ENCODE measurements at regions not wholly inside any gene's neighbourhood (a gene's known extent, or its start where the extent isn't known, plus 50 kb on each side); places are given as distances from the start of the nearest gene placed in this dataset.
"Not testable (repeated sequence)": the region's sequence is repeated elsewhere in the genome, so short reads cannot be mapped to it uniquely, and the experiment has no call there.

GRCh38 chr13:111431206-111431605 lies 110.8 kb downstream of the TEX29 start:
- Histone ChIP-seq H3K27me3 (ENCODE audit: control insufficient read depth, insufficient read depth) (no peaks in the 10 kb centered on the region), H3K4me3 (ENCODE audit: low read length) (no peak overlapping the region), H3K27ac (ENCODE audit: low read length) (no peak overlapping the region), H3K4me1 (ENCODE audit: control insufficient read depth, insufficient read depth, low read length) (no peaks in the 10 kb centered on the region), H3K9me3 (ENCODE audit: control insufficient read depth, low read length) (no peaks in the 10 kb centered on the region)
- intact Hi-C loops (cut with DNase I): no loop called here
- 55% methylated on average over 3 of the region's 3 CpGs for WGBS
- DNase-seq (no peak), ATAC-seq (no peak)

GRCh38 chr13:111434578-111435159 lies 114.2 kb downstream of the TEX29 start:
- no peak overlapping the region for H3K27ac ChIP-seq (ENCODE audit: low read length)
- intact Hi-C loops (cut with DNase I): no loop called here
- no peaks in the 10 kb centered on the region for H3K27me3 ChIP-seq (ENCODE audit: control insufficient read depth, insufficient read depth)
- no peaks in the 10 kb centered on the region for H3K4me1 ChIP-seq (ENCODE audit: control insufficient read depth, insufficient read depth, low read length)
- H3K9me3 ChIP-seq (ENCODE audit: control insufficient read depth, low read length): no peaks in the 10 kb centered on the region
- DNase-seq: no peak
- no peak for ATAC-seq
- WGBS: 58% methylated on average over 3 of the region's 3 CpGs
- H3K4me3 ChIP-seq (ENCODE audit: low read length): no peak overlapping the region

GRCh38 chr13:111436446-111436845 lies 116.0 kb downstream of the TEX29 start:
- no peak for ATAC-seq
- Histone ChIP-seq H3K27me3 (ENCODE audit: control insufficient read depth, insufficient read depth) (no peaks in the 10 kb centered on the region), H3K9me3 (ENCODE audit: control insufficient read depth, low read length) (no peaks in the 10 kb centered on the region), H3K4me1 (ENCODE audit: control insufficient read depth, insufficient read depth, low read length) (no peaks in the 10 kb centered on the region), H3K27ac (ENCODE audit: low read length) (no peak overlapping the region), H3K4me3 (ENCODE audit: low read length) (no peak overlapping the region)
- 80% methylated on average over 11 of the region's 11 CpGs for WGBS
- no peak for DNase-seq
- intact Hi-C loops (cut with DNase I): no loop called here

DNA sequence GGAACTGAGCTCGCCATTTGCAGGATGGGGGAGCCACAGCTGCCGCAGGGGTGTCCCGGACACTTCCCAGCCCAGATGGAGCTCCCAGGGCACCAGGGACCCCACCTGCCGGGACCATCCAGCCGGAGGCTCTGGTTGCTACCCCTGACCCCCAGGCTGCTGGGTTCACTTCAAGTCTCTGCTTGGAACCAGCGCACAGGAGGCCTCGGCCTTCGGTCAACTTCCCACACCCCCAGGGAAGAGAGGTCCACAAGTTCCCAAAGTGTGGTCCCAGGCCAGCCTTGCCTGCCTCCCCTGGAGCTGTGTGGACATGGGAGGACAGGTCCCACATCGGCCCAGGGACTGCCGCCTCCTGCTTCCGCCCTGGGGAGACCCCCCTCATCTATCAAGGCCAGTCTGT lies 117.0 kb downstream of the TEX29 start:
- no peaks in the 10 kb centered on the region for H3K27me3 ChIP-seq (ENCODE audit: control insufficient read depth, insufficient read depth)
- no peak overlapping the region for H3K27ac ChIP-seq (ENCODE audit: low read length)
- H3K4me3 ChIP-seq (ENCODE audit: low read length): no peak overlapping the region
- WGBS: 86% methylated on average over 11 of the region's 11 CpGs
- DNase-seq: no peak
- no peaks in the 10 kb centered on the region for H3K4me1 ChIP-seq (ENCODE audit: control insufficient read depth, insufficient read depth, low read length)
- ATAC-seq: no peak
- intact Hi-C loops (cut with DNase I): no loop called here
- no peaks in the 10 kb centered on the region for H3K9me3 ChIP-seq (ENCODE audit: control insufficient read depth, low read length)

- intact Hi-C loops (cut with DNase I): no loop called here
- ATAC-seq: no peak
- Histone ChIP-seq H3K27ac (ENCODE audit: low read length) (no peak overlapping the region), H3K27me3 (ENCODE audit: control insufficient read depth, insufficient read depth) (no peaks in the 10 kb centered on the region), H3K4me1 (ENCODE audit: control insufficient read depth, insufficient read depth, low read length) (no peaks in the 10 kb centered on the region), H3K9me3 (ENCODE audit: control insufficient read depth, low read length) (no peaks in the 10 kb centered on the region), H3K4me3 (ENCODE audit: low read length) (no peak overlapping the region)
- no peak for DNase-seq
- WGBS: 85% methylated on average over 26 of the region's 26 CpGs
Measured at GRCh38 chr13:111437856-111438547, 117.6 kb downstream of the TEX29 start.

DNA sequence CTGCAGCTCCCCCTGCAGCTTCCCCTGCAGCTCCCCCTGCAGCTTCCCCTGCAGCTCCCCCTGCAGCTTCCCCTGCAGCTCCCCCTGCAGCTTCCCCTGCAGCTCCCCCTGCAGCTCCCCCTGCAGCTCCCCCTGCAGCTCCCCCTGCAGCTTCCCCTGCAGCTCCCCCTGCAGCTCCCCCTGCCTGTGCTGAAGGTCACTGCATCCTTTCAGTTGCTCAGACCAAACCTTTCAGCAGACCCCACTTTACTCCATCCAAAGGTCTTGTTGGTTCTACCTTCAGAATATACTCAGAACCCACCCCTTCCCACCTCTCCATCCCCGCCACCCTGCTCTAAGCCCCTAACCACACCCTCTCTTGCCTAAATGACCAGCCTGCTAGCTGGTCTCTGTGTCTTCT lies 120.0 kb downstream of the TEX29 start:
- DNase-seq; H3K27me3 ChIP-seq (ENCODE audit: control insufficient read depth, insufficient read depth): not testable (repeated sequence)
- WGBS: 47% methylated on average over 1 of the region's 1 CpG

DNA sequence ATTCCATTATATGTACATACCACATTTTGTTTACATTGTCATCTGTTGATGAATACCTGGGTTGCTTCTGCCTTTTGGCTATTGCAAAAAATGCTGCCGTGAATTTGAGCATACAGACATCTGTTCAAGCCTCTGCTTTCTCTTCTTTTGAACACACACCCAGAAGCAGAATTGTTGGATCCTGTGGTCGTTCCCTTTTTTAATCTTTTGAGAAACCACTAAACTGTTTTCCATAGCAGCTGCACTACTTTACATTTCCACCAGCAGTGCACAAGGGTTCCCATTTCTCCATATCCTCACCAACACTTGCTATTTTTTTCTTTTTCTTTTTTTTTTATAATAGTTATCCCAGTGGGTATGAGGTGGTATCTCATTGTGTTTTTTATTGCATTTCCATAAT lies 123.5 kb downstream of the TEX29 start:
- intact Hi-C loops (cut with DNase I): no loop called here
- Histone ChIP-seq H3K27ac (ENCODE audit: low read length) (no peak overlapping the region), H3K4me3 (ENCODE audit: low read length) (no peak overlapping the region), H3K4me1 (ENCODE audit: control insufficient read depth, insufficient read depth, low read length) (no peaks in the 10 kb centered on the region), H3K9me3 (ENCODE audit: control insufficient read depth, low read length) (no peaks in the 10 kb centered on the region), H3K27me3 (ENCODE audit: control insufficient read depth, insufficient read depth) (no peaks in the 10 kb centered on the region)
- no peak for DNase-seq
- no peak for ATAC-seq
- WGBS: 79% methylated on average over 2 of the region's 2 CpGs

More for the DNA sequence above, 120.0 kb downstream of the TEX29 start:
- intact Hi-C loops (cut with DNase I); H3K9me3 ChIP-seq (ENCODE audit: control insufficient read depth, low read length); H3K4me1 ChIP-seq (ENCODE audit: control insufficient read depth, insufficient read depth, low read length); H3K4me3 ChIP-seq (ENCODE audit: low read length); ATAC-seq; H3K27ac ChIP-seq (ENCODE audit: low read length): not testable (repeated sequence)

GRCh38 chr13:111448504-111448903 lies 128.1 kb downstream of the TEX29 start:
- ATAC-seq (no peak), DNase-seq (no peak)
- H3K27ac ChIP-seq (ENCODE audit: low read length): no peak overlapping the region
- no peaks in the 10 kb centered on the region for H3K27me3 ChIP-seq (ENCODE audit: control insufficient read depth, insufficient read depth)
- 71% methylated on average over 7 of the region's 7 CpGs for WGBS
- H3K4me3 ChIP-seq (ENCODE audit: low read length): no peak overlapping the region
- no peaks in the 10 kb centered on the region for H3K9me3 ChIP-seq (ENCODE audit: control insufficient read depth, low read length)
- H3K4me1 ChIP-seq (ENCODE audit: control insufficient read depth, insufficient read depth, low read length): no peaks in the 10 kb centered on the region
- intact Hi-C loops (cut with DNase I): no loop called here

DNA sequence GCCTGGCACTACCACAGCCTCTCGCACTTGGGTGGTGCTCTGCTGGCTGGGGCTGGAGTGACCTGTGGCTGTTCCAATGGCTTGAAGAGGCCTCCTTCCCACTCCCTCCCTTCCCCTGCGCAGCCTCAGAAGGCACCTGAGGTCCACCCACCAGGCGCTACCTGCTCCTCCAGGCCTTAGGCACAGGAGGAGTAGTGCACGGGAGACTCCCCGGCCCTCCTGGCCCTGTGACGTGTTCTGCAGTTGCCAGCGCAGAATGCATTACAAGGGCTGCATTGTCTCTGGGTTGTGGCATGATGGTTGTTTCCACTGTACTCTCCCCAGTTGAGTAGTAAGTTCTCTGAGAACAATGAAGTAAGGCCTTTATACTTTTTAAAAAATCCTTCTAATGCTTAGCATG lies 128.6 kb downstream of the TEX29 start:
- 85% methylated on average over 7 of the region's 7 CpGs for WGBS
- ATAC-seq: no peak
- no peak overlapping the region for H3K4me3 ChIP-seq (ENCODE audit: low read length)
- DNase-seq: no peak
- no peaks in the 10 kb centered on the region for H3K4me1 ChIP-seq (ENCODE audit: control insufficient read depth, insufficient read depth, low read length)
- H3K9me3 ChIP-seq (ENCODE audit: control insufficient read depth, low read length): no peaks in the 10 kb centered on the region
- intact Hi-C loops (cut with DNase I): no loop called here
- H3K27ac ChIP-seq (ENCODE audit: low read length): no peak overlapping the region
- H3K27me3 ChIP-seq (ENCODE audit: control insufficient read depth, insufficient read depth): no peaks in the 10 kb centered on the region

- DNase-seq (no peak), ATAC-seq (no peak)
- 88% methylated on average over 14 of the region's 14 CpGs for WGBS
- H3K4me1 ChIP-seq (ENCODE audit: control insufficient read depth, insufficient read depth, low read length): no peaks in the 10 kb centered on the region
- H3K27me3 ChIP-seq (ENCODE audit: control insufficient read depth, insufficient read depth): no peaks in the 10 kb centered on the region
- no peak overlapping the region for H3K27ac ChIP-seq (ENCODE audit: low read length)
- H3K4me3 ChIP-seq (ENCODE audit: low read length): no peak overlapping the region
- H3K9me3 ChIP-seq (ENCODE audit: control insufficient read depth, low read length): no peaks in the 10 kb centered on the region
- intact Hi-C loops (cut with DNase I): no loop called here
Measured at GRCh38 chr13:111451402-111451801, 131.0 kb downstream of the TEX29 start.

DNA sequence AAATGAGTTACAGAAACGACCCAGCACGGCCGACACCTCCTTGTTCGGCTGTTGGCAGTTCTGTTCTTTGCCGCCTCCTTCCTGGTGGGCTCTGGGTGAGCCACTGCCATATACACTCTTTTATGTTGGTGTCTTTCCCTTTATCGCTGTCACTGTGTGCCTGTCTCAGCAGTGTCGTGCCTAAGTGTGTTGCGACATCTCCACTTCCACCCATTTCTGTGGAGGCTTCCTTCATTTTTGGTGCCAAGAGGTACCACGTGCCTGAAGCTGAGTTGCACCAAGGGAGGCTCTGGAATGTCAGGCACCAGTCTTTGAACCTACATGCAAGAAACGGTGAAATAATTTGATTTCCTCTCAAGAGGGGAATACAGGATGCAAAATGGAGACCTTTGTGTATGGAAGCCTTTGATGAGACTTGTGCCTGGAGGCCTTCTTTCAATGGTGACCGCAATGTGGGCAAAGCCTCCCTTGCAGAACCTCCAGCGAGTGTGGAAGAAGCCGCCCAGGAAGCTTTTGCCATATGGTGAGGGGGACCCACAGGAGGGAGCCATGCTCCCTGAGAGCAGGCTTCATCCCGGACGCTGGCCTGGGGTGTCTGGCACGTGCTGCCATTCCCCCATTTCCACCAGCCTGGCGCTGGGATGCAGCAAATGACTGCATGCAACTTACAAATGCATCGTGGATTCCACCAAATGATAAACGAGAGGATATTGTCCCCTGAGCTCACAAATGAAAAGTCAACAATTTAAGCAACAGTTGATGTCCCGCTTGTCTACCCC lies 136.2 kb downstream of the TEX29 start:
- 87% methylated on average over 20 of the region's 20 CpGs for WGBS
- Histone ChIP-seq H3K9me3 (ENCODE audit: control insufficient read depth, low read length) (no peaks in the 10 kb centered on the region), H3K27me3 (ENCODE audit: control insufficient read depth, insufficient read depth) (no peaks in the 10 kb centered on the region), H3K4me1 (ENCODE audit: control insufficient read depth, insufficient read depth, low read length) (no peaks in the 10 kb centered on the region), H3K4me3 (ENCODE audit: low read length) (no peak overlapping the region), H3K27ac (ENCODE audit: low read length) (no peak overlapping the region)
- ATAC-seq (no peak), DNase-seq (no peak)
- intact Hi-C loops (cut with DNase I): no loop called here

Data from right cardiac atrium (tissue), 5 donors.